Transverse colon (tissue), 1 donor: ENCODE measurements at regions not wholly inside any gene's neighbourhood (a gene's known extent, or its start where the extent isn't known, plus 50 kb on each side); places are given as distances from the start of the nearest gene placed in this dataset.

Source experiments
- EP300 ChIP-seq: sonication (generic); formaldehyde crosslinking; IDR thresholded peaks from one replicate; pipeline ENCODE4 v1.6.1; 2017; ENCODE audit warnings: antibody characterized with exemption, low read depth
- POLR2A ChIP-seq: fragments of 450-650 bp; IDR thresholded peaks from one replicate; pipeline ENCODE4 v1.6.1; 2016; ENCODE audit warnings: antibody characterized with exemption, mild to moderate bottlenecking, moderate library complexity

GRCh38 chr16:26950636-26951035 lies 116.1 kb upstream of the C16orf82 start:
- TF ChIP-seq POLR2A (no peak), EP300 (no peak)
